Caco-2 (cell line): ENCODE measurements at regions not wholly inside any gene's neighbourhood (a gene's known extent, or its start where the extent isn't known, plus 50 kb on each side); places are given as distances from the start of the nearest gene placed in this dataset.
"Not testable (repeated sequence)": the region's sequence is repeated elsewhere in the genome, so short reads cannot be mapped to it uniquely, and the experiment has no call there.

Experiments
- BruUV-seq: library from RNA; stranded (reverse); fragments of 400-500 nt; replicated peaks from 2 replicates; lab custom pipeline; 2021; lab: Mats Ljungman, UMichigan
- CTCF ChIA-PET: fragments of 300-600 bp; sonication (Branson Sonifier 250); formaldehyde crosslinking; loops from one replicate; lab custom pipeline; 2022; ENCODE audit warnings: antibody characterized with exemption; lab: Charles Lee
- POLR2A ChIA-PET: fragments of 300-600 bp; sonication (Branson Sonifier 250); formaldehyde crosslinking; loops from one replicate; lab custom pipeline; 2022; ENCODE audit warnings: antibody characterized with exemption; lab: Charles Lee
- DNase-seq, 2 experiments: peaks; one replicate each; pipeline versions ENCODE4 v3.0.0 to v3.0.0-alpha.2; 2020 to 2022
- H3K27me3 ChIP-seq: replicated peaks from 2 replicates; pipeline ENCODE4 v1.6.0; 2011; ENCODE audit warnings: low read length; ENCODE audit not compliant: control insufficient read depth, insufficient read depth
- H3K36me3 ChIP-seq: 2 replicates; pipeline ENCODE4 v1.5.1; 2011; ENCODE audit warnings: low read length; ENCODE audit not compliant: control insufficient read depth, insufficient read depth
- H3K4me1 ChIP-seq: fragments of 250-450 bp; sonication (Bioruptor Pico); 2 replicates; pipeline ENCODE4 v1.5.1; 2020; ENCODE audit warnings: mild to moderate bottlenecking
- H3K4me3 ChIP-seq: 2 replicates; pipeline ENCODE4 v1.5.1; 2011; ENCODE audit warnings: low read depth, mild to moderate bottlenecking, control low read depth, low read length
- H3K9me3 ChIP-seq: fragments of 250-450 bp; sonication (Bioruptor Pico); 2 replicates; pipeline ENCODE4 v1.5.1; 2020; ENCODE audit warnings: mild to moderate bottlenecking, moderate library complexity
- H3K27ac Mint-ChIP-seq: one replicate; pipeline ENCODE4 v1.8.0; 2022; ENCODE audit warnings: mixed read lengths; ENCODE audit not compliant: unreplicated experiment
- H3K27me3 Mint-ChIP-seq: one replicate; pipeline ENCODE4 v1.8.0; 2022; ENCODE audit warnings: mixed read lengths; ENCODE audit not compliant: insufficient read depth, unreplicated experiment
- H3K36me3 Mint-ChIP-seq: one replicate; pipeline ENCODE4 v1.8.0; 2022; ENCODE audit warnings: mild to moderate bottlenecking, mixed read lengths; ENCODE audit not compliant: insufficient read depth, unreplicated experiment
- H3K4me1 Mint-ChIP-seq: one replicate; pipeline ENCODE4 v1.8.0; 2022; ENCODE audit warnings: low read depth, mixed read lengths; ENCODE audit not compliant: unreplicated experiment
- H3K4me3 Mint-ChIP-seq: one replicate; pipeline ENCODE4 v1.8.0; 2022; ENCODE audit warnings: mild to moderate bottlenecking, moderate library complexity, mixed read lengths; ENCODE audit not compliant: unreplicated experiment
- H3K9me3 Mint-ChIP-seq: one replicate; pipeline ENCODE4 v1.8.0; 2022; ENCODE audit warnings: mixed read lengths; ENCODE audit not compliant: unreplicated experiment
- intact Hi-C: fragments of 100-400 bp; cut with micrococcal nuclease; formaldehyde crosslinking; loops from one replicate; pipeline ENCODE4 v1.10.0; 2022; ENCODE audit not compliant: unreplicated experiment
- TF ChIP-seq, protein P1 (sequence below), 2 experiments: fragments of 200-600 bp in 1 of 2; IDR thresholded peaks; 1 replicate in 1 of 2; 2 replicates in 1 of 2; pipeline versions ENCODE4 v1.5.1 to v1.8.0; 2011 to 2022; ENCODE audit warnings: antibody characterized with exemption in 1 of 2, control low read depth in 1 of 2, inconsistent platforms in 1 of 2, low read depth in 1 of 2, low read length in 1 of 2, mild to moderate bottlenecking in 1 of 2, moderate library complexity in 1 of 2; ENCODE audit not compliant: insufficient read depth in 1 of 2, severe bottlenecking in 1 of 2, unreplicated experiment in 1 of 2

DNA sequence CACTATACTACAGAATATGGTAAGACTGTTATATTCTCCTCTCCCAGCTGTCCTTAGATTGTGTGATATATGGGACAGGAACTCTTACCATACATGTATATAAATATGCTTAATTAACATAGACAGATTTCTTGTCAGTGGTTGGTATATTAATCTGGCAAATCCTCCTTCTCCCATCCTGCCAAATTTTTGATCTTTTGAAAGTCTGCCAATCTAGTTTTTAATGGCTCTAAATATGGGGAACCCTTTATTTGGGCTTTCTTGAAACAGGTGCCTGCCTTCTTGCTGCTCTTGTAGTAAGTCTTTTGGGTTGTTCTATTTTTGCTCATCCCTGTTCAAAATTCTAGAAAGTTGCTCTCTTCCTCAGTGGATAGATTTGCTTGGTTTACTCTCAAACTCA, 63.5 kb downstream of the SPATA31D1 start:
- BruUV-seq, result no TSS peak
- Mint-ChIP-seq H3K27me3 (peaks cover 3% of the 10 kb centered on the region), H3K27ac (no peak overlapping the region), H3K4me3 (no peak overlapping the region), H3K4me1 (no peaks in the 10 kb centered on the region), H3K9me3 (no peaks in the 10 kb centered on the region), H3K36me3 (no peaks in the 10 kb centered on the region)
- H3K9me3 ChIP-seq, result no peaks in the 10 kb centered on the region
- H3K4me3 ChIP-seq, result no peak overlapping the region
- DNase-seq, result no peak
- no peaks in the 10 kb centered on the region for H3K27me3 ChIP-seq
- CTCF ChIA-PET, result no interaction called here
- no peaks in the 10 kb centered on the region for H3K36me3 ChIP-seq
- intact Hi-C loops, result no loop called here
- POLR2A ChIA-PET, result no interaction called here
- no peaks in the 10 kb centered on the region for H3K4me1 ChIP-seq
- TF ChIP-seq, protein P1, sequence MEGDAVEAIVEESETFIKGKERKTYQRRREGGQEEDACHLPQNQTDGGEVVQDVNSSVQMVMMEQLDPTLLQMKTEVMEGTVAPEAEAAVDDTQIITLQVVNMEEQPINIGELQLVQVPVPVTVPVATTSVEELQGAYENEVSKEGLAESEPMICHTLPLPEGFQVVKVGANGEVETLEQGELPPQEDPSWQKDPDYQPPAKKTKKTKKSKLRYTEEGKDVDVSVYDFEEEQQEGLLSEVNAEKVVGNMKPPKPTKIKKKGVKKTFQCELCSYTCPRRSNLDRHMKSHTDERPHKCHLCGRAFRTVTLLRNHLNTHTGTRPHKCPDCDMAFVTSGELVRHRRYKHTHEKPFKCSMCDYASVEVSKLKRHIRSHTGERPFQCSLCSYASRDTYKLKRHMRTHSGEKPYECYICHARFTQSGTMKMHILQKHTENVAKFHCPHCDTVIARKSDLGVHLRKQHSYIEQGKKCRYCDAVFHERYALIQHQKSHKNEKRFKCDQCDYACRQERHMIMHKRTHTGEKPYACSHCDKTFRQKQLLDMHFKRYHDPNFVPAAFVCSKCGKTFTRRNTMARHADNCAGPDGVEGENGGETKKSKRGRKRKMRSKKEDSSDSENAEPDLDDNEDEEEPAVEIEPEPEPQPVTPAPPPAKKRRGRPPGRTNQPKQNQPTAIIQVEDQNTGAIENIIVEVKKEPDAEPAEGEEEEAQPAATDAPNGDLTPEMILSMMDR (IDR thresholded peaks at IDR 0.05; ENCODE audit: insufficient read depth in 1 of 2, low read depth in 1 of 2, low read length in 1 of 2, severe bottlenecking in 1 of 2, unreplicated experiment in 1 of 2), result no peak

DNA sequence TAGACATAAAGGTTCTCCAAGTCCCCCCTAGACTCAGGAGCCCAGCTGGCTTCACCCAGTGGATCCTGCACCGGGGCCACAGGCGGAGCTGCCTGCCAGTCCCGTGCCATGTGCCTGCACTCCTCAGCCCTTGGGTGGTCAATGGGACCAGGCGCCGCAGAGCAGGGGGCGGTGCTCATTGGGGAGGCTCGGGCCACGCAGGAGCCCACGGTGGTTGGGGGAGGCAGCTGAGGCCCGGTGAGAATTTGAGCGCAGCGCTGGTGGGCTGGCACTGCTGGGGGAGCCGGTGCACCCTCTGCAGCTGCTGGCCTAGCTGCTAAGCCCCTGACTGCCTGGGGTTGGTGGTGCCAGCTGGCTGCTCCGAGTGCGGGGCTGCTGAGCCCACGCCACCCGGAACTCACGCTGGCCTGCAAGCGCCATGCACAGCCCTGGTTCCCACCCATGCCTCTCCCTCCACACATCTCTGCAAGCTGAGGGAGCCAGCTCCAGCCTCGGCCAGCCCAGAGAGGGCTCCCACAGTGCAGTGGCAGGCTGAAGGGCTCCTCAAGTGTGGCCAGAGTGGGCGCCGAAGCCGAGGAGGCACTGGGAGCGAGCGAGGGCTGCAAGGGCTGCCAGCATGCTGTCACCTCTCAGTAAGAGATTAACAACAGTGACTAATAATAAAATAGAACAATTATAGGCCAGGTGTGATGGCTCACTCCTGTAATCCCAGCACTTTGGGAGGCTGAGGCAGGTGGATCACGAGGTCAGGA, 65.9 kb downstream of the SPATA31D1 start:
- ChIA-PET POLR2A (no interaction called here), CTCF (no interaction called here)
- H3K9me3 Mint-ChIP-seq, result no peaks in the 10 kb centered on the region

DNA sequence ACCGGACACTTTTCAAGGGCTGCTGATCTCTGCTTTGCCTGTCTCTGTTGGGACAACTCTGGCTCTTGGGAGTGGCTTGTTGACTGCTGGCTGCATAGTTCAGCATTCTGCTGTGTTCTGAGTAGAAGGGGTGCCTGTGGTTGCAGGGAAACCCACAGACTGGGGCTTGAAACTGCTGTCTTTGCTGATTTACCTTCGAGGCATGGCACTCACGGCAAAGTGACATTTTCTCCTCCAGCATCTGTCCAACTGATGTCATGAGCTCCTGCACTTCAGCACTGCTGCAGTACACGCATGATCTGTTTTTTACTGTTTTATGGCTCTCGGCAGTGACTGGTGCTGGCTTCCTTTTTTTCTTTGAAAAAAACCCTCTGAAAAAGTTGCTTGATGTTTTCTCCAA, 69.2 kb downstream of the SPATA31D1 start:
- Histone ChIP-seq H3K27me3 (no peaks in the 10 kb centered on the region), H3K9me3 (no peaks in the 10 kb centered on the region), H3K4me1 (no peaks in the 10 kb centered on the region), H3K36me3 (no peaks in the 10 kb centered on the region), H3K4me3 (no peak overlapping the region)
- Mint-ChIP-seq H3K27ac (no peak overlapping the region), H3K36me3 (no peaks in the 10 kb centered on the region), H3K4me3 (no peak overlapping the region), H3K9me3 (no peaks in the 10 kb centered on the region), H3K4me1 (no peaks in the 10 kb centered on the region), H3K27me3 (peaks cover 2% of the 10 kb centered on the region)
- intact Hi-C loops, result no loop called here
- ChIA-PET CTCF (no interaction called here), POLR2A (no interaction called here)
- TF ChIP-seq, protein P1 (IDR thresholded peaks at IDR 0.05; ENCODE audit: insufficient read depth in 1 of 2, low read depth in 1 of 2, low read length in 1 of 2, severe bottlenecking in 1 of 2, unreplicated experiment in 1 of 2), result no peak
- DNase-seq, result no peak
- BruUV-seq, result no TSS peak

More for the DNA sequence above, 65.9 kb downstream of the SPATA31D1 start:
- H3K4me3 ChIP-seq, result no peak overlapping the region
- Mint-ChIP-seq H3K4me3 (no peak overlapping the region), H3K36me3 (no peaks in the 10 kb centered on the region), H3K27me3 (peaks cover 3% of the 10 kb centered on the region), H3K4me1 (no peaks in the 10 kb centered on the region), H3K27ac (no peak overlapping the region)
- H3K27me3 ChIP-seq, result no peaks in the 10 kb centered on the region
- no TSS peak for BruUV-seq
- H3K4me1 ChIP-seq, result no peaks in the 10 kb centered on the region
- no peaks in the 10 kb centered on the region for H3K36me3 ChIP-seq
- H3K9me3 ChIP-seq, result no peaks in the 10 kb centered on the region
- TF ChIP-seq, protein P1 (IDR thresholded peaks at IDR 0.05; ENCODE audit: insufficient read depth in 1 of 2, low read depth in 1 of 2, low read length in 1 of 2, severe bottlenecking in 1 of 2, unreplicated experiment in 1 of 2), result no peak
- intact Hi-C loops, result no loop called here
- no peak for DNase-seq

DNA sequence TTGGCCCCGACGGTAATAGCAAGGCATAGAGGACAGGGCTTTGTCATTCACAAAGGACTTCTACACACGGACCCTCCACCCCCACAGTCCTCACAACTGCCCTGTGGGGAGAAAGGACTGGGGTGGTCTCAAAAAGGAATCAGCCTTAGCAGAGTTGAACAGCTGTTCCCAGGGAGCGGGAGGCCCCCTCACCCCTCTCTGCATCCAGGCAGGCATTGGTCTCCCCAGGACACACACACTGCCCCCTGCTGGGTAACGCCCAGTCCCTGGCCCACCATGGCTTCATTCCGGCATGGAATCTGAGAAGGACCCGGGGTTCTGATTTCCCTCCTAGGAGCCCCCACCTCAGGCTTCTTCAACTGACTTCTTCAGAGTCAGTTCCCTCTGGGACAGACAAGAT, 73.2 kb downstream of the SPATA31D1 start:
- H3K27ac Mint-ChIP-seq, BruUV-seq, CTCF ChIA-PET, H3K27me3 Mint-ChIP-seq, H3K27me3 ChIP-seq, DNase-seq, H3K36me3 Mint-ChIP-seq, H3K4me1 ChIP-seq, H3K4me1 Mint-ChIP-seq, H3K9me3 Mint-ChIP-seq, H3K4me3 ChIP-seq, H3K9me3 ChIP-seq, intact Hi-C loops, H3K4me3 Mint-ChIP-seq, H3K36me3 ChIP-seq, POLR2A ChIA-PET: not testable (repeated sequence)
